Fibroblast of skin of right quadriceps (primary cell): ENCODE measurements at regions not wholly inside any gene's neighbourhood (a gene's known extent, or its start where the extent isn't known, plus 50 kb on each side); places are given as distances from the start of the nearest gene placed in this dataset.
"Not testable (repeated sequence)": the region's sequence is repeated elsewhere in the genome, so short reads cannot be mapped to it uniquely, and the experiment has no call there.

ENCODE experiments used
- DNase-seq: peaks from one replicate; pipeline ENCODE4 v3.0.0-alpha.2; 2013

DNA sequence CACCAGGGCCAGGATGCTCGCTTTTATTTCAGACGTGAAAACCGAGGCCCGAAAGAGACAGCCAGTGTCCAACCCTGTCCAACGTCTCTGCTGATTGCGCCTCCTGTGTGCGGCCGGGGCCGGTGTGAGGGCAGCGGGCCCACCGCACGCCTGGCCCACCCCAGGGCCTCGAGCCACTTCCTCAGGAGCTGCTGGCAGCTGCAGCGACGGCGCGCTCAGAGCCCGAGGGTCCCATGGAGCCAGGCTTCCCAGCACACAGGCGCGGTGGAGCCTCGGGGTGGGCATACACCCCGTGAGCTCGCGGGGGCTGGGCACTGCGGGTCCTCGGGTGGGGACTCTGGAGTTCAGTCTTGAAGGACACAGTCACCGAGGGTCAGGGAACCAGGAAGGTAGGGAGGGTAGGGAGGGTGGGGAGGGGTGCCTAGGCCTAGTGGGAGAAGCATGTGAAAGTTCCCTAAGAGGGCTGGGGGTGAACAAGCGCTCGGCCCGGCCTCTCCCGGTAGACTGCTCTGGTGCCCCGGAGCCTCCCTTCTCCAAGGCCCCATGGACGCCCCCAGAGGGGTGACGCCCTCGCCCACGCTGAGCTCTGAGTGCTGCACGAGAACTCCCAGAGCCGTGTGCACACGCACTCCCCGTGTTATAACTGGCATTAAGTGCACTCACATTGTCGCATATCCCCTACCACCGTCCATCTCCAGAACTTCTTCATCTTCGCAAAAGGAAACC, 1547.2 kb downstream of the RPIA start:
- not testable (repeated sequence) for DNase-seq

DNA sequence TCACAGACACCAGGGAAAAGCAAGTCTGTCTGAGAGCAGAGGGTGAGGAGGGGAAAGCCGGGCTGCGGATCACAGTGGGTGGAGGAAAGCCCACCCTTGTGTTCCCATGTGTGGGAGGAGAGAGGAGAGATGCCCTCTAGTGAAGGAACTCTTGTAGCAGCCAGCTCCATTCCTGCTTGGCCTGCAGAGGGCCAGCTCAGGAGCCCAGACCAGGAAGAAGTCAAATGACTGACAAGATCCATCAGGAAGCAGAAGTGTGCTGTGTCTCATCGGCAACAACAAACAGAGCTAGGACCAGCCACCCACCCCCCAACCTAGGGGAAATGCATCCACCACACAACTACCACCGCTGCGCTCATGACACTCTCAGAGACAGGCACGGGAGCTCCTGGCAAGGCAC, 1548.3 kb downstream of the RPIA start:
- DNase-seq, result not testable (repeated sequence)

DNA sequence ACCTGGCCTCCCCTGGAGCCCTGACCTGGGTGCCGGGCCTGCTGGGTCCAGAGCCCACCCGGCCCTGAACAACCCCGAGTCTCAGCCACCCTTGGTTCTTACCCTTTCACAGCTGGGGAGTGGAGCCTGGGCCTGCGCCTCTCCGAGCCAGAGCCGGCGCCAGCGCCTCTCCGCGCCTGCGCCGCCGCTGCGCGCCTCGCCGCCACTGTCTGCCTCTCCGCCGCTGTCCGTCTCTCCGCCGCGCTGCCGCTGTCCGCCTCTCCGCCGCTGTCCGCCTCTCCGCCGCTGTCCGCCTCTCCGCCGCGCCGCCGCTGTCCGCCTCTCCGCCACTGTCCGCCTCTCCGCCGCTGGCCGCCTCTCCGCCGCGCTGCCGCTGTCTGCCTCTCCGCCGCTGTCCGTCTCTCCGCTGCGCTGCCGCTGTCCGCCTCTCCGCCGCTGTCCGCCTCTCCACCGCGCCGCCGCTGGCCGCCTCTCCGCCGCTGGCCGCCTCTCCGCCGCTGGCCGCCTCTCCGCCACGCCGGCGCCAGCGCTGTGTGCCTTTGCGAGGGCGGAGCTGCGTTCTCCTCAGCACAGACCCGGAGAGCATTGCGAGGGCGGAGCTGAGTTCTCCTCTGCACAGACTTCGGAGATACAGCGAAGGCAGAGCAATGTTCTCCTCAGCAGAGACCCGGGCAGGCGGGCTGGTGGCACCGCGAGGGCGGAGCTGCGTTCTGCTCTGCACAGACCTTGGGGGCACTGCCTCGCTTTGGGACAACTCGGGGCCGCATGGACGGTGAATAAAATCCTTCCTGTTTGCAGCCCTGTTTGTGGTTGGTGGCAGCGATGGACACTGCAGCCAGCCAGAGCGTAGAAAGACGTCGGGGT, 1553.7 kb downstream of the RPIA start:
- not testable (repeated sequence) for DNase-seq

DNA sequence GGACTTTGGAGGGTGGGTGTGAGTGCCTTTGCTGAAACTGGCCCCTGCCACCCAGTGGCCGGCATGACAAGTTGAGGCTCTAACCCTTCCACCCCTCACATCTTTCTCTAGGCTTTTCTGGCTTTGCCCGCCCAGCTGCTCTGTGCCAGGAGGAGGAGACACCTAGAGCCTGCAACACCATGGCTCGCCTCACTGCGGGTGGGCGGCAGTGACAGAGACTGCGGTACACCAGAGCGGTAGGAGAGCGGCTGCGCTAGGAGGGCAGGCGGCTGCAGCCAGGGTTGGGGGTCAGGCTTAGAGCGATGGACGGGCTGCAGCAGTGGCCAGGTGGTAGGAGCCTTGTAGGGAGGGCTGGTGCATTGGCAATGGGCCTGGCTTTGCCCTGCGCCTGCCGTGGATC, 1556.9 kb downstream of the RPIA start:
- not testable (repeated sequence) for DNase-seq

DNA sequence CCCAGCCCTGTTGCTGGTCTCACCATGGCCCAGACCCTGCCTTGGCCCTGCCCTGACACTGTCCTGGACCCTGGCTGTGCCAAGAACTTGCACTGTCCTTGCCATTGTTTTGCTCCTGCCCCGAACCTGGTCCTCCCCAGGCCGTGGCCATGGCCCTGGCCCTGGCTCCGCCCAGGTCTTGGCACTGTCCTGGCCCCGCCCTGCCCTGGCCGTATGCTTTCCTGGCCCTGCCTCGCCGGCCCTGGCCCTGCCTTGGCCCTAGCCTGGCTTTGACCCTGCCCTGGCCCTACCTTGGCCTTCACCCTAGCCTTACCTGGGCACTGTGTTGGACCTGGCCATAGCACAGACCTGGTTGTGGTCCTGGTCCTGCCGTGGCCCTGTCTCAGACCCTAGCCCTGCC, 1558.9 kb downstream of the RPIA start:
- DNase-seq, result not testable (repeated sequence)

DNA sequence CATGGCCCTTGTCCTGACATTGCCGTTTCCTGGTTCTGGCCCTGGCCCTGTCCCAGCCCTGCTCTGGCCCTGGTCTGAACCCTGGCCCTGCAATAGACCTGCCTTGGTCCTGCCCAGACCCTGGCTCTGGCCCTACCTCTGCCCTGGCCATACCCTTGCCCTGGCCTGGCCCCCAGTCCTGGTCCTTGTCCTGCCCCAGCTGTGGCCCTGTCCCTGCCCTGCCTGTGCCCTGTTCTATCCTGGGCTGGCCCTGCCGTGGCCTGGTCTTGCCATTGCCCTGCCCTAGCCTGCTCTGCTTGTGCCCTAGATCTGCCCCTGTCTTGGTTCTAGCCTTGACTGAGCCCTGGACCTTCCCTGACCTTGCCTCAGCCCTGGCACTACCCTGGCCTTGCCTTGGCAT, 1560.1 kb downstream of the RPIA start:
- DNase-seq, result not testable (repeated sequence)

DNA sequence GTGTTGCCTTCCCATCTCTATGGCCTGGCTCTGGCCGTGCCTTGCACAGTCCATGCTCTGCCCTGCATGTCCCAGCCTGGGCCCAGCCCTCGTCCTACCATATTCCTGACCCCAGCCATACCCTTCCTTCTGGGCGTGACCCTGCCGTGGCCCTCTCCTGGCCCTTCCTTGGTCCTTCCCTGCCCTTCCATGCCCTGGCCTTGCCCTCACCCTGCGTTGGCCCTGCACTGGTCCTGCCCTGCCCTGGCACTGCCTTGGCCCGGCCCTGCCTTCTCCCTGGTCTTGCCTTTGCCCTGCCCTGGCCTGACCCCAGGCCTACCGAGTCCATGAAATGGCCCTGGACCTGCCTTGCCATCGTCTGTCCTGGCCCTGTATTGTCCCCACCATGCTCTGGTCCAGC, 1561.8 kb downstream of the RPIA start:
- DNase-seq, result not testable (repeated sequence)

DNA sequence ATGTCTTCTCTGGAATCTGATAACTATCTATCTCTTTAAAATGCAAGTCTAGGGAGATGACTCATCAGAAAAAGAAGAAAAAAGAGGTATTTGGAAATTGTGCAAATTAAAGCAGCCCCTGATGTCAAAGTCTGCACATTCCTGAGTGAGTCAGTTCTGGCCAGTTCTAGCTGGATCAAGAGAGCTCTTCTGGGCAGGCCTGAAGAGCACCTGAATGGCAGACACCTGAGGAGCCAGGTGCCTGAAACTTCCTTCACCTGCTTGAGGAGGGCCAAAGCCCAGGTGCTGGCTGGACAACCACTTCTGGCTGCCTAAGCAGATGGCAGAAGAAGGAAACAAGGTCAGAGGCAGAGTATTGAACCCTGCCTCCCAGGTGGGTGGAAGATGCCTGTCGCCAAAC, 1575.4 kb downstream of the RPIA start:
- not testable (repeated sequence) for DNase-seq

DNA sequence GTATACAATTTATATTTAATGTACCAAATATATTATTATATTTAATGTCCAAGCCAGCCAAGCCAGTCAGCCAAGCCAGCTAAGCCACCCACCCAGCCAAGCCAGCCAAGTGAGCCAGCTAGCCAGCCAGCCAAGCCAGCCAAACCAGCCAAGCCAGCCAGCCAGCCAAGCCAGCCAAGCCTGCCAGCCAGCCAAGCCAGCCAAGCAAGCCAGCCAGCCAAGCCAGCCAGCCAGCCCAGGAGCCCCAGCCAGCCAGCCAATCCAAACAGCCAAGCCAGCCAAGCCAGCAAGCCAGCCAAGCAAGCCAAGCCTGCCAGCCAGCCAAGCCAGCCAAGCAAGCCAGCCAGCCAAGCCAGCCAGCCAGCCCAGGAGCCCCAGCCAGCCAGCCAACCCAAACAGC, 1596.3 kb downstream of the RPIA start:
- not testable (repeated sequence) for DNase-seq

DNA sequence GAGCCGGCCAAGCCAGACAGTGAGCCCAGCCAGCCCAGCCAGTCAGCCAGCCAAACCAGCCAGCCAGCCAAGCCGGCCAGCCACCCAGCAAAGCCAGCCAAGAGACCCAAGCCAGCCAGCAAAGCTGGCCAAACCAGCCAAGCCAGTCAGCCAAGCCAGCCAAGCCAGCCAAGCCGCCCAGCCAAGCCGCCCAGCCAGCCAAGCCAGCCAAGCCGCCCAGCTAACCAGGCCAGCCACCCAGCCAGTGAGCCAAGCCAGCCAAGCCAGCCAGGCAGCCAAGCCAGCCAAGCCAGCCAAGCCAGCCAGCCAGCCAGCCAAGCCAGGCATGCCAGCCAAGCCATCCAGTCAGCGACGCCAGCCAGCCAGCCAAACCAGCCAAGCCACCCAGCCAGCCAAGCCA, 1596.9 kb downstream of the RPIA start:
- DNase-seq, result not testable (repeated sequence)

DNA sequence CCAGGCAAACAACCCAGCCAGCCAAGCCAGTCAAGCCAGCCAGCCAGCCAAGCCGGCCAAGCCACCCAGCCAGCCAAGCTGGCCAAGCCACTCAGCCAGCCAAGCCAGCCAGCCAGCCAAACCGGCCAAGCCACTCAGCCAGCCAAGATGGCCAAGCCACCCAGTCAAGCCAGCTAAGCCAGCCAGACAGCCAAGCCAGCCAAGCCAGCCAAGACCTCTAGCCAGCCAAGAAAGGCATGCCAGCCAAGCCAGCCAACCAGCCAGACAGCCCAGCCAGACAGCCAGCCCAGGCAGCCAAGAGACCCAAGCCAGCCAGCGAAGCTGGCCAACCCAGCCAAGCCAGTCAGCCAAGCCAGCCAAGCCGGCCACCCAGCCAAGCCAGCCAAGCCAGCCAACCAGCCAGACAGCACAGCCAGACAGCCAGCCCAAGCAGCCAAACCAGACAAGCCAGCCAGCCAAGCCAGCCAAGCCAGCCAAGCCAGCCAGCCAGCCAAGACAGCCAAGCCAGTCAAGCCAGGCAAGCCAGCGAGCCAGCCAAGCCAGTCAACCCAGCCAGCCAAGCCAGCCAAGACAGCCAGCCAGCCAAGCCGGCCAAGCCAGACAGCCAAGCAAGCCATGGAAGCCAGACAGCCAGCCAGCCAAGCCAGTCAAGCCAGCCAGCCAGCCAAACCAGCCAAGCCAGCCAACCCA, 1598.0 kb downstream of the RPIA start:
- DNase-seq, result not testable (repeated sequence)

DNA sequence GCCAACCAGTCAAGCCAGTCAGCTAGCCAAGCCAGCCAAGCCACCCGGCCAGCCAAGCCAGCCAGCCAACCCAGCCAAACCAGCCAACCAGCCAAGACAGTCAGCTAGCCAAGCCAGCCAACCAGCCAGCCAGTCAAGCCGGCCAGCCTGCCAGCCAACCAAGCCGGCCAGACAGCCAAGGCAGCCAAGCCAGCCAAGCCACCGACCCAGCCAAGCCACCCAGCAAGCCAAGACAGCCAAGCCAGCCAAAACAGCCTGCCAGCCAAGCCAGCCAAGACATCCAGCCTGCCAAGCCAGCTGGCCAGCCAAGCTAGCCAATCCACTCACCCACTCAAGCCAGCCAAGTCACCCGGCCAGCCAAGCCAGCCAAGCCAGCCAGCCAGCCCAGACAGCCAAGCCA, 1599.2 kb downstream of the RPIA start:
- DNase-seq, result not testable (repeated sequence)

DNA sequence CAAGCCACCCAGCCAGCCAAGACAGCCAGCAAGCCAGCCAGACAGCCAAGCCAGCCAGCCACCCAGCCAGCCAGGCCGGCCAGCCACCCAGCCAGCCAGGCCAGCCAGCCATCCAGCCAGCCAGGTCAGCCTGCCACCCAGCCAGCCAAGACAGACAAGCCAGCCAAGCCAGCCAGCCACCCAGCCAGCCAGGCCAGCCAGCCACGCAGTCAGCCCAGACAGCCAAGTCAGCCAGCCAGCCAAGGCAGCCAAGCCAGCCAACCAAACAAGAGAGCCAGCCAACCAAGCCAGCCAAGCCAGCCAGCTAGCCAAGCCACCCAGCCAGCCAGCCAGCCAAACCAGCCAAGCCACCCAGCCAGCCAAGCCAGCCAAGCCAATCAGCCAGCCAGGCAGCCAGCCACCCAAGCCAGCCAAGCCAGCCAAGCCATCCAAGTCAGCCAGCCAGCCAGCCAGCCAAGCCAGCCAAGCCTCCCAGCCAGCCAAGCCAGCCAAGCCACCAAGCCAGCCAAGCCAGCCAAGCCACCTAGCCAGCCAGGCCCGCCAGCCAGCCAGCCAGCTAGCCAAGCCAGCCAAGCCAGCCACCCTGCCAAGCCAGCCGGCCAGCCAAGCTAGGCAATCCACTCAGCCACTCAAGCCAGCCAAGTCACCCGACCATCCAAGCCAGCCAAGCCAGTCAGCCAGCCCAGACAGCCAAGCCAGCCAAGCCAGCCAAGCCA, 1599.9 kb downstream of the RPIA start:
- not testable (repeated sequence) for DNase-seq

DNA sequence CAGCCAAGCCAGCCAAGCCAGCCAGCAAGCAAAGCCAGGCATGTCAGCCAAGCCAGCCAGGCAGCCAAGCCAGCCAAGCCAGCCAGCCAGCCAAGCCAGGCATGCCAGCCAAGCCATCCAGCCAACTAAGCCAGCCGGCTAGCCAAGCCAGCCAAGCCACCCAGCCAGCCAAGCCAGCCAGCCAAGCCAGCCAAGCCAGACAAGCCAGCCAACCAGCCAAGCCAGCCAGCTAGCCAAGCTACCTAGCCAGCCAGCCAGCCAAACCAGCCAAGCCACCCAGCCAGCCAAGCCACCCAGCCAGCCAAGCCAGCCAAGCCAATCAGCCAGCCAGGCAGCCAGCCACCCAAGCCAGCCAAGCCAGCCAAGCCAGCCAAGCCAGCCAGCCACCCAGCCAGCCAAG, 1600.5 kb downstream of the RPIA start:
- DNase-seq, result not testable (repeated sequence)

DNA sequence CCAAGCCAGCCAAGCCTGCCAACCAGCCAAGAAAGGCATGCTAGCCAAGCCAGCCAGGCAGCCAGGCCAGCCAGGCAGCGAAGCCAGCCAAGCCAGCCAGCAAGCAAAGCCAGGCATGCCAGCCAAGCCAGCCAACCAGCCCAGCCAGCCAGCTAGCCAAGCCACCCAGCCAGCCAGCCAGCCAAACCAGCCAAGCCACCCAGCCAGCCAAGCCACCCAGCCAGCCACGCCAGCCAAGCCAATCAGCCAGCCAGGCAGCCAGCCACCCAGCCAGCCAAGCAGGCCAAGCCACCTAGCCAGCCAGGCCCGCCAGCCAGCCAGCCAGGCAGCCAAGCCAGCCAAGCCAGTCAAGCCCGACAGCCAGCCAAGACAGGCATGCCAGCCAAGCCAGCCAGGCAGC, 1601.0 kb downstream of the RPIA start:
- not testable (repeated sequence) for DNase-seq

DNA sequence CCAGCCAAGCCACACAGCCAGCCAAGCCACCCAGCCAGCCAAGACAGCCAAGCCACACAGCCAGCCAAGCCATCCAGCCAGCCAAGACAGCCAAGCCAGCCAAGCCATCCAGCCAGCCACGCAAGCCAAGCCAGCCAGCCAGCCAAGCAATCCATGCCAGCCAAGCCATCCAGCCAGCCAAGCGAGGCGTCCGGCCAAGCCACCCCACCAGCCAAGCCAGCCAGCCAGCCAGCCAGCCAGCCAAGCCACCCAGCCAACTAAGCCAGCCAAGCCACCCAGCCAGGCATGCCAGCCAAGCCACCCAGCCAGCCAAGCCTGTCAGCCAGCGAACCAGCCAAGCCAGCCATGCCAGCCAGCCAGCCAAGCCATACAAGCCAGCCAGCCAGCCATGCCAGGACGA, 1601.8 kb downstream of the RPIA start:
- DNase-seq, result not testable (repeated sequence)

DNA sequence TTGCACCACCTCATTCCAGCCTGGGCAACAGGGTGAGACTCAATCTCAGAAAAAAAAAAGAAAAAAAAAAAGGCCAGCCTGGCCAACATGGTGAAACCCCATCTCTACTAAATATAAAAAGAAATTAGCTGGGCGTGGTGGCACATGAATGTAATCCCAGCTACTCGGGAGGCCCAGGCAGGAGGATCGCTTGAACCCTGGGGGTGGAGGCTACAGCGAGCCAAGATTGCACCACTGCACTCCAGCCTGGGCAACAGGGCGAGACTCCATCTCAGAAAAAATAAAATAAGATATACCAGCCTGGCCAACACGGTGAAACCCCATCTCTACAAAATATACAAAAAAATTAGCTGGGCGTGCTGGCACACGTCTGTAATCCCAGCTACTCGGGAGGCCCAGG, 1602.3 kb downstream of the RPIA start:
- not testable (repeated sequence) for DNase-seq

DNA sequence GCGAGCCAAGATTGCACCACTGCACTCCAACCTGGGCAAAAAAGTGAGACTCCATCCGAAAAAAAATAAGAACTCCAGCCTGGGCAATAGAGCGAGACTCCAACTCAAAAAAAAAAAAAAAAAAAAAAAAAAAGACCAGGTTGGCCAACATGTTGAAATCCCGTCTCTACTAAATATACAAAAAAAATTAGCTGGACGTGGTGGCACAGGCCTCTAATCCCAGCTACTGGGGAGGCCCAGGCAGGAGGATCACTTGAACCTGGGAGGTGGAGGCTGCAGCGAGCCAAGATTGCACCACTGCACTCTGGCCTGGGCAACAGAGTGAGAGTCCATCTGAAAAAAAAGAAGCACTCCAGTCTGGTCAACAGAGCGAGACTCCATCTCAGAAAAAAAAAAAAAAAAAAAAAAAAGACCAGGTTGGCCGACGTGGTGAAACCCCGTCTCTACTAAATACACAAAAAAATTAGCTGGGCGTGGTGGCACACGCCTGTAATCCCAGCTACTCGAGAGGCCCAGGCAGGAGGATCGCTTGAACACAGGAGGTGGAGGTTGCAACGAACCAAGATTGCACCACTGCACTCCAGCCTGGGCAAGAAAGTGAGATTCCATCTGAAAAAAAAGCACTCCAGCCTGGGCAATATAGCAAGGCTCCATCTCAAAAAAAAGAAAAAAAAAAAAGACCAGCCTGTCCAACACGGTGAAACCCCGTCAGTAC, 1603.7 kb downstream of the RPIA start:
- not testable (repeated sequence) for DNase-seq

DNA sequence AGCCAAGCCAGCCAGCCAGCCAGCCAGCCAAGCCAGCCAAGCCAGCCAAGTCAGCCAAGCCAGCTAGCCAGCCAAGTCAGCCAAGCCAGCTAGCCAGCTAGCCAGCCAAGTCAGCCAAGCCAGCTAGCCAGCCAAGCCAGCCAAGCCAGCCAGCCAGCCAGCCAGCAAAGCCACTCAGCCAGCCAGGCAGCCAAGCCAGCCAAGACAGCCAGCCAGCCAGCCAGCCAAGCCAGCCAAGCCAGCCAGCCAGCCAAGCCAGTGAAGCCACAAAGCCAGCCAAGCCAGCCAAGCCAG, 1605.0 kb downstream of the RPIA start:
- DNase-seq, result not testable (repeated sequence)

DNA sequence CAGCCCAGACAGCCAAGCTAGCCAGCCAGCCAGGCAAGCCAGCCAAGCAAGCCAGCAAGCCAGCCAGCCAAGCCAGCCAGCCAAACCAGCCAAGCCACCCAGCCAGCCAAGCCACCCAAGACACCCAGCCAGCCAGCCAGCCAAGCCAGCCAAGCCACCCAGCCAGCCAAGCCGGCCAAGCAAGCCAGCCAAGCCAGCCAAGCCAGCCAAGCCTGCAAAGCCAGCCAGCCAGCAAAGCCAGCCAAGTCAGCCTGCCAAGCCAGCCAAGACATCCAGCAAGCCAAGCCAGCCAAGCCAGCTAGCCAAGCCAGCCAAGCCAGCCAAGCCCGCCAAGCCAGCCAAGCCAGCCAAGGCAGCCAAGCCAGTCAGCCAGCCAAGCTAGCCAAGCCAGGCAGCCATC, 1606.2 kb downstream of the RPIA start:
- DNase-seq, result not testable (repeated sequence)

DNA sequence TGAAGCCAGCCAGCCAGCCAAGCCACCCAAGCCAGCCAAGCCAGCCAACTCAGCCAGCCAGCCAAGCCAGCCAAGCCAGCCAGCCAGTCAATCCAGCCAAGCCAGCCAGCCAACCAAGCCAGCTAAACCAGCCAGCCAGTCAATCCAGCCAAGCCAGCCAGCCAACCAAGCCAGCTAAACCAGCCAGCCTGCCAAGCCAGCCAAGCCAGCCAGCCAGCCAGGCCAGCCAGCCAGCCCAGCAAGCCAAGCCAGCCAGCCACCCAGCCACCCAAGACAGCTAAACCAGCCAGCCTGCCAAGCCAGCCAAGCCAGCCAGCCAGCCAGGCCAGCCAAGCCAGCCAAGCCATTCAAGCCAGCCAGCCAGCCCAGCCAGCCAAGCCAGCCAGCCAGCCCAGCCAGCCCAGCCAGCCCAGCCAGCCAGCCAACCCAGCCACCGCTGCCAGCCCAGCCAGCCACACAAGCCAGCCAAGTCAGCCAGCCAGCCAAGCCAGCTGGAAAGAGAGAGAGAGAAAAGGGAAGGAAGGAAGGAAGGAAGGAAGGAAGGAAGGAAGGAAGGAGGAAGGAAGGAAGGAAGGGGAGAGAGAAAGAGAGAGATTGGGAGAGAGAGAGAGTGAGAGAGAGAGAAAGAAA, 1606.8 kb downstream of the RPIA start:
- not testable (repeated sequence) for DNase-seq

DNA sequence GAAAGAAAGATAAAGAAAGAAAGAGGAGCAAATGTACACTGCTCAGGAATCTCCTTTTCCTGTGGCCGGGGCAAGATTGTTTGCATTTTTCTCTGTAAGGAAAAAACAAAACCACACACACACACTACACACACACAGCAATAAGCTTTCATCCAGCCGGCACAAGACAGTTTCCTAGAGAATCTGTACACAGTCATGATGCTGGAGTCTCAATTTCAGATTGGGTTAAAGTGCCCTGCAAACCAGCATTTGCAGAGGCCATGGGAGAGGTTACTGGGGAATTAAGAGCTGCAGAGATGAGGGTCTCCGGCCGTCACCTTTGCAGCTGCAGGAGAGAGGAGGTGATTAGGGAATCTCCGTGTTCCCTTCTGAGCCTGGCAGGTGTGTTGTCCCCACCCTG, 1607.5 kb downstream of the RPIA start:
- DNase-seq, result not testable (repeated sequence)
